HuH-7.5 (cell line): ENCODE measurements at regions not wholly inside any gene's neighbourhood (a gene's known extent, or its start where the extent isn't known, plus 50 kb on each side); places are given as distances from the start of the nearest gene placed in this dataset.
"Not testable (repeated sequence)": the region's sequence is repeated elsewhere in the genome, so short reads cannot be mapped to it uniquely, and the experiment has no call there.

Experiments used
- DNase-seq: peaks from one replicate; pipeline ENCODE4 v3.0.0; 2011; ENCODE audit warnings: low spot score

DNA sequence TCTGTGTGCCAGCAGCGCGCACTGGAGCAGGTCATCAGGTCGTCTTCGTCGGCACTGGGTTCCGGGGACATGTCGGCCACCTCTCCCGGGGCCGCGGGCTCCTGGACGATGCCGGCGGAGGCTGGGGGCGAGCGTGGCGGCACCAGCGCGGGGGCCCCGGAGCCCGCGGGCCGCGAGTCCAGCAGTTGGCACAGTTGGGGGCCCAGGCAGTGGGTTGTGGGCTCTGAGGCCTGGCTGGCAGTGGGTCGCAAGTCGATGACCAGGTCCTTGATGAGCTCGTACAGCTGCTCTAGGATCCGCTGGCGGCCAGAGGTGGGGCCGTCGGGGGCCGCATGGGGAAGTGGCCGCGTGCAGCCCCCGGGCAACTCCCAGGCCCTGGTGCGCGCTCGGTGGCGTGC lies 300.5 kb downstream of the CCDC74A start:
- no peak for DNase-seq

DNA sequence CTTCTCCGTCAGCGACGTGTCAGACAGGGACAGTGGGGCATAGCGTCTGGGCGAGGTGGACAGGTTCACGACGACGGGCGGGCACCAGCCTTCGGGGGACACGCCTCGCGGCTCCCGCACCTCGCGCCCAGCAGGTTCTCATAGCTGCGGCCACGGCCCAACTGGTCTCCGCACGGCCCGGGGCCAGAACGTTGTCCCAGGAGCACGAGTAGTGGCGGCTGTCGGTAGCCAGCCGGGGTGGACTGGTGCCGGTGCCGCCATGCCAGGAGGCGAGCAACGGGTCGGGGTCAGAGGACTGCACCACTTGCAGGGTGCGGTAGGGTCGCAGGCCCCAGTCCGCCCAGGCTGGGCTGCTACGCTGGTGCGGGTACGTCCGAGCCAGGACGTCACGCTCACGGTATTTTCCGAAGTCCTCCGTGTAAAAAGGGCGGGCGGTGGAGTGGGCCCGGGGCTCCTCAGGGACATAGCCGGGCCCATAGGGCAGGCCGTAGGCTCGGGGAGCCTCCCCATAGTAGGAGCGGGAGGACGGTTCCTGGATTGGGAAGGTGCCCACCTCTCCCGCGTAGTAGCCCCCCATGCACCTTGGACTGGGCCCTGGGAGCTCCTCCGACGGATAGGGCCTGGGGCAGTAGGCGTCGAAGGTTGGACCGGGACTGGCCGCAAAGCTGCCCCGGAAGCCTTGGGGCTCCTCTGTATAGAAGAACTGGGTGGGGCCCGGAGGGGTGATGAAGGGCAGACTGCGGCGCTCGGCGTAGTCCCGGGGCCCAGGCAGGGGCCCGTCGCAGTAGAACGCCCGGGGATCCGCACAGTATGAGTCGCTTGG lies 301.2 kb downstream of the CCDC74A start:
- DNase-seq, result not testable (repeated sequence)

DNA sequence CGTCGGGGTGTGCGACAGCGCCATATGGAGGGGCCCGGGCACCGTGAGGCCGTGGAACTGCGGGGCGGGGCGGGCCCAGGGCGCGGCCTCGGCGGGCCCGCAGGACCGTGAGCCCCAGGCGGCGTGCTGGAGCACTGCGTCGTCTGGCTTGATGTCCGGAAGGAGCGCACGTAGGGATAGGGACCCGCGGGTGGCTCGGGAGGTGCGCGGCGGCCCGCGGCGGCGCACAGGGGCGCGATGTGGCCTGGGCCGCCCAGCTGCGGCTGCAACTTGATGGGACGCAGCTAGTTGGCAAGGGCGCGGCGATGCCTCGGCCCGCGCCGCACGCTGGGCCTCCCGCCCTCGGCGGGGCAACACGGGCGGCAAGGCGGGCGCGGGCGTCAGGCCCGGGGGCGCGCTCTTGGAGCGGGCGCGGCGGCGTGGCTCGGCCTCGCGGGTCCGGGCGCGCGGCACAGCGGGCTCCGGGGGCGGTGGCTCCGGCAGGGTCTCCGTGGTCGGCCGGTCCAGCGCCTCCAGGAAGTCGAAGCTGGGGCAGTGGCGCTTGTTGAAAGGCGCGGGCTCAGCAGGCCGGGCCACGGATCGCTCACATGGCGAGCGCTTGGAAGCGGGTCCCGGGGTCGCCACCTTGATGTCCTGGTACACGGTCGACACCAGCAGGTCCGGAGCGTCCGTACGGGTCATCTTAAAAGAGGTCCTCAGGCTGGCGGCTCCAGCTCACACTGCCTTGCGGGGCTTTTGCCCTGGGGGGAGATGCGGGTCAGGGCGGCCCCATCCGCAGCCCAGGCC lies 302.0 kb downstream of the CCDC74A start:
- not testable (repeated sequence) for DNase-seq

DNA sequence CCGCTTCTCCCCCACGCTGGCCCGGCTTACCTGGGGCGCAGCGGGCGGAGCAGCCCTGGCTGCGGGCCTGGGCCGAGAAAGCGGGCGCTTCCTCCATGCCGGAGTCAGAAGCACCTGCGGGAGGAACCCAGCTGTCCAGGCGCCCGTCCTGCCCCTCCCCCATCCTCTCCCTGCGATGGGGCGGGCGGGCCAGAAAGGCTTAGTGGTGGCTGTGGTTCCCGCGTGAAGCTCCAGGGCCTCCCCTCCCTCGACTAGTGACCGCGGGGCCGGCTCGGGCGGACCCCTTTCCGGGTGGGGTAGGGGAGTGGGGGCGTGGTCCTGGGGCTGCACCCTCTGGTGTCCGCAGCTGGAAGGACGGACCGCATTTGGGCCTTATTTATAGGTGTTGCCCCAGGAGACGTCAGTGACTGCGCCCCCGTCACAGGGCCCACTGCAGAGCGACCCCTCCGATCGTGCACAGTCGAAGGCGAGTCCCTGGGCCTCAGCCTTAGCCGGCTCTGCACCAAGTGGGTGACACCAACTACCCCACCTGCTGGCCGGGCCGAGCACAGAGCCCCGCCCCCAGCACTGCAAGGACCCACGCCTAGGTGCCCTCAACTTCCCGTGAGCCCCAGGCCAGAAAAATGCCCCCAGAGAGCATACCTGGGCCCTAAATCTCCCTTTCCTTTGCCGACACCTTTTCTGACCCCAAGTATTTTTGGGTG lies 302.7 kb downstream of the CCDC74A start:
- not testable (repeated sequence) for DNase-seq

DNA sequence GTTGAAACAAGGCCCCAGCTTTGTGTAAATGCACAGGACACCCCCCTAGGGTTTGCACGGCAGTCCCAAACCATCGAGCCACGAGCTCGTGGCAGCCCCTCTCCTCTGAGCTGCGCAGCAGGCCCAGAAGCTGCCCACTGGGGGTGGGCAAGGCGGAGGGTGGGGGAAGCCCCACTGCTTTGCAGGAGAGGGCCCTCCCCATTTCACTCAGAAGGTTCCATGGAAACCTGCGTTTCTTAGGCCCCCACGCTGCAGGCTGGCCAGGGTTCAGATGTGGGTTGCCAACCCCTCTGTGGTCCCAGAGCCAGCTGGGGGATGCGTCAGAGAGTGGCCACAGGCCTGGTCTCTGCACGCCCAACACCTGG lies 303.2 kb downstream of the CCDC74A start:
- not testable (repeated sequence) for DNase-seq

DNA sequence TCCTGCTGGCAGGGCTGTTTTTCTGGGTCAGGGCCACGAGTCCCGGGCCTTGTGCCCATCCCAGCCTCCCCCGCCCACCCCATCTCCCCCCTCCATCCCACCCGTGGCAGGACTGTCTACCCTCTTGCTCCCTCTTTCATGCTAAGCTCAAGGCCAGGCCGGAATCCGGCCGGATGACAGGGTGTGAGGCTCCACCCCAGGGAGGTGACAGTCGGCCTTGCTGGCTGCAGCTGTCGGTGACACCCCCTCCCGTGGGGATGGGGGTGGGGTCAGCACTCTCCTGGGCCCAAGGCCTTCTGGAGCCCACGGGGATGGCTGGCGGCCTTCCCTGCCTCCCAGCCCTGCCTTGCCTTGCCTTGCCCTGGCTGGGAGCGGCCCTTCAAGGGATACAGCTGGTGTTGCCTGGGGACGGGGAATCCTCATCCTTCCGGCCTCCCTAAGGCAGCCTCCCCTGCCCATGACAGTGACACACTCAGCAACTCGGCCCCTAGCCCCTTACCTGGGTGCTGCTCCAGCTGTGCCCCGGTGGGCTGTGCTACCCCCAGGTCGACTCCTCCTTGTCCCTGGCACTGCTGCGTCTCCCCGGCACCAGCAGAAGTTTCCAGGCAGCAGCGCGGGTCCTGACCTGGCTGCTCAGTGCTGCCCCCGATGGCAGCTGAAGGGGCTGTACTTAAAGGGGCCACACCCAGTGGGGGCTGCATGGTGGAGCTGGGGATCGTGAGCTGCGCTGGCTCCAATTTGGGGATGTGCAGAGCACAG lies 303.9 kb downstream of the CCDC74A start:
- peak; percentile 39 for DNase-seq

DNA sequence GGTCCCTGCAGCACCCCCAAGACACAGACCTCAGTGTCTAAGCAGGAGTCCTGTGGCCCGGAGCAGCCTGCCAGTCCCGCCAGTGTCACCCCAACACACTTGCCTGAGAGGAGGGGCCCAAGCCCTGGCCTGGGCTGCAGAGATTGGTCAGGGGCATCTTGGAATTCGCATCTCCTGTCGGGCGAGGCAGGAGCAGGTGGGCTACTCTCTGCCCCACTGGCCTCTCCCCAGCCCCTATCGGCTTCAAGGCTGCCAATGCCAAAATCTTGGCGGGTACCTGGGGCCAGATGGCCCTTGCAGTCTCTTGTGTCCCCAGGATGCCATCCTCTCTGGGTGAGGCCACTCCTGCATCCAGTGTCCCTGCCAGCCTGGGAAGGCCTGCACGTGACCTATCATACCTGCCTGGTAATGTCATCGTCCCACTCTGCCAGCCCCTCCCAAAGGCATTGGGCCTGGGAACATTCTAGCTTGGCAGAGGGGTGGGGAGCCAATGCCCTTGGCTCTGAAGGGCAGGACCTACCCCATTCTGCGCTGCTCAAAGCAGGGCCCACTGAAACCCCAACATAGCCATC lies 304.6 kb downstream of the CCDC74A start:
- DNase-seq, result not testable (repeated sequence)

DNA sequence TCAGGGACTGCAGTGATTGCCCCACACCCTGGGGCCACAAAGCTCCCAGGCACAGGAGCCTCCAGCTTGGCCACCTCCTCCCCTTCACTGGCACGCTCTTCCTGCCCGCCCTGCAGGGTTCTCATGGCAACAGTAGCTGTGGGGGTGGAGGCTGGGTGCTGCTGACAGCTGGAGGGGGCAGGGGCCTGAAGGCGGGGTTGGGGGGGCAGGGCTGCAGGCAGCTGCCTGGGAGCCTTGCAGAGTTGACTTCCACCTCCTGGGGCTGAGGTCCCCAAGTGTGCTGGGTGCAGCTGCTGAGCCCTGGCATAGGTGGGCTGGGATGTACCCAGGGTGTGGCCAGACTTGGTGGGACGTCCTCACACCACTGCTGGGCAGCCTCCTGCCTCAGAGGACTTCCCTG lies 305.2 kb downstream of the CCDC74A start:
- DNase-seq, result not testable (repeated sequence)

DNA sequence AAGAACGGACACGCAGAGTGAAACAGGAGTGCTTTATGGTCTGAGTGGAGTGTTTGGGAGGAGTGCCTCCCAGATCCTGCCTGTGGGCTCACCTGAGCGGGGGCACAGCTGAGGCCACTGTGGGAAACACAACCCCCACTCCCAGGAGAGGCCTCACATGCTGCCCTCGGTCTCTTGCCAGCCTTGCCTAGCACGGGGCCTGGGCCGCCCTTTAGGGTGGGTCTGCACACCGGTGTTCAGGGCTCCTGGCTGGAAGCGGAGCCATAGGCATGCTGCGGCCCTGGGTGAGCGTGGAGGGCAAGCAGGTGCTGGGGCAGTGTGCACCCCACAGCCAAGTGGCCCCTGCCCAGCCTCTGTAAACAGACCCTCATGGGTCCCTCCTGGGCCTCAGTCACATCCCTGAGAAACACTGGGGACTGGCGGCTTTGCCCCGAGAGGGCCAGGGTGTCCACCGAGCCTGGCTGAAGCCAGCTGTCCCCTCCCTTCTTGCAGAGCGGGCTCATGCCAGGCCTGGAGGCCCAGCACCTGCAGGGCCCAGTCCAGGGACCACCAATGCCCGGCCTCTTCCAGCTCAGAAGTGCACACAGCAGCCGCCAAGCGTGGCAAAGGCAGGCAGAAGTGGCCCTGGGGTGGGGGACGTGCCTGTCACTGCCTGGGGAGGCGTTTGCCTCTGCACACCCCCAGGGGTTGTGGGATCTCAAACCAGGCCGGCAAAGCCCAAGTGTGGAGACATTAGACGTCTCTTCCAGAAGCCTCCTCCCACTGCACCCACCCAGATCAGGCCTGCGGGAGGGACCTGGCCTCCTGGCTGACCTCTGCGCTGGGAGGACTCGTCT lies 305.9 kb downstream of the CCDC74A start:
- not testable (repeated sequence) for DNase-seq

DNA sequence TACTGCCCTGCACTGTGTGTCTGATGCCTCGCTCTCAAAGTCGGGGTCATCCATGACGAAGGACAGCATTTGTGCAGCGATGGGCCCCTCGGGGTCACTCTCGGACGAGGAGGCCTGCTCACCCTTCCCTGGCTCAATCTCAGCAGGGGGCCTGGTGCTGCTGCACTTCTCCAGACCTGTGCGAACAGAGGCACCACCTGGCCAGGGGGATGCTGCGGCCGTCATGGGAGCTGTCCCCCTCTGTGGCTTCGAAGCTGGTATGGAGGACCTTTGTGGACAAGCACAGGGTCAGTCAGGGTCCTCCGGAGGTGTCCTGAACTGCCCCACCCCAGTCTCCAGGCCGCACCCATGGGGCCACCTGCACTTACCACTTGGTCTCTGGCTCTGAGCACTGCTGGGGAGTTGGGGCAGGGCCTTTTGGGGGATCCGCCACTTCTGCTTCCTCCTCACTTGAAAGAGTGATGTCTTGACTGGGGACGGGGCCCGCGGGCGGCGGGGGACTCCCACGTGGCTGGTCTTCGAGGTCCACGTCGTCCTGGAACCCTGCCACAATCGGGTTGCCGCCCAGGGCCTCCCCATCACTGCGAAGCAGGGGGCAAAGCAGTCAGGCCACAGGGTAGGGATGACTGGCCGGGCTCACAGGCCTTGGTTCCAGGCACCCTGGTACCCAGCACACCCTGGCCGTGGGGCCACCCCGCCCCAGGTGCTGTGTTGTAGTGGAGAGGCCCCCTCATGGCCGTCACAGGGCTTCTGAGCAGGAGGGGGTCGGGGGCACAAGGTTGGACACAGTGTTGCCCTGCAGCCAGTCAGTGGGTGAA lies 306.7 kb downstream of the CCDC74A start:
- not testable (repeated sequence) for DNase-seq

DNA sequence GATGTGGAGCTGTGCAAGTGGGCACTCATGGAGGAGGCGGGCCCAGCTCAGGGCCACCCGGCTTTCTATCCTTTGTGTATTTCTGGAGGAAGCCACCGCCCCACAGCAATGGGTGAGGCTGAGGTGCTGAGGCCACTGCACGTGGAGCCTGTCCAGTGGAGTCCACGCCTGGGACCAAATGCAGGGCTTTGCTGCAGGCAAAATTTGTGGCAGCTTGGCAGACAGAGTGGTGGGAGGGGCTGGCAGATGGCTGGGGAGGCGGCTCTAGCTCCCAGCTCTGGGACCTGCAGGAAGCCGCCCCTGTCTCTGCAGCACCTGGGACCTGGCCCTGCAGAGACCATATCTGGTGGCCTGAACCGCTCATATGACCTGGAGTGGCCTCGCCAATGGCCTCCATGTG lies 307.3 kb downstream of the CCDC74A start:
- DNase-seq, result not testable (repeated sequence)

DNA sequence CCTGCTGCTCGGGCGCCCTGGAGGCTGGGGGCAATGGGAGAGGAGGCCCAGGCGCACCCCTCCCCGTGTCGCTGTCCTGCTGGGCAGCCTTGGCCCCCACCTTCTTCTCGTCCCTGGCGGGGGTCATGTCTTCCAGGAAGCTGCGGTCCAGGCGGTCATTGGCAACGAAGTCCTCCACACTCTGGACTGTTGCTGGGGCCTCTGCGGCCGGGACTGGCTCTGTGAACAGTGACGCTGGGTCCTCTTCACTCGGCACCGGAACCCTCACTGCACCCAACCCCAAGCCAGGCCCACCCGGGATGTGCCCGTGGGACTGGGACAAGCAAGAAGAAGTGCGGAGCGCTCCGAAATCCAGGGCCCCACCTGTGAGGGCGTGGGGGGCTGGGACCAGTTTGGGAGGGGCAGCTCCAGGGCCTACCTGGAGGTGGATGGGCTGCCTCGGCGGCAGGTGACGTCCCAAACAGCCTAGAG lies 308.0 kb downstream of the CCDC74A start:
- DNase-seq, result no peak

DNA sequence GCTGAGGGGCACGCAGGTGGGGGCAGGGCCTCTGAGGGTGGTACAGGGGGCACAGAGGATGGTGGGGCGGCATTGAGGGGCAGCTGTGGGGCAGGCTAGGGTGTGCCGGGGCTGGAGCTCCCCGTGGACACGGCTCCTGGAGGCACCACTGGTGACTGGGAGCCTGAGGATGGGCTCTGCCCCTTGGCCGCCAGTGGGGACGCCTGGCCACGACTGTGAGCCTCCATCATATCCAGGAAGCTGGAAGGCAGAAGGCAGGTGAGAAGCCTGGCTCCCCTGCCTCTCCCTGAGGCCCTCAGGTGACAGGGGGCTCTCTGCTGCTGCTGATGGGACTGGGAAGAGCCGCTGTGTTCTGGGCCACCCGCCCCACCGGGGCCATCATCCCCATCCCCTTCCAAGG lies 308.4 kb downstream of the CCDC74A start:
- DNase-seq, result not testable (repeated sequence)

DNA sequence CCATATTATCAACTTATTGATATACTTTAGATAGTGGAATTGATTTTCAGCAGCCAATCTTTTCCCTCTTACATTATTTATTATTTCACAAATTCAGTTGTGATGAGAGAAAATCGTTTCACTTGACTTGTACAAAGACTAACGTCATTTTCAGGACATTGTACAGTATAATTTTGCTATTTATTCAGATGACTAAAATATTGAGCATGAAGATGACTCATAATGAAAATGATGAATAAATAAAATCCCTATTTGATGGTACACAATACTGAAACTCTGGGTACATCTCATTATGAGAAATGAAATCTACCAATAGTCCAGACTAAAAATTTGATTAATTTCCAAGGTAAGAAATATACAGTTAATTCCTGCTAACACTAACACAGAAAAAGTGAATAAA lies 316.4 kb downstream of the CCDC74A start:
- DNase-seq, result not testable (repeated sequence)

DNA sequence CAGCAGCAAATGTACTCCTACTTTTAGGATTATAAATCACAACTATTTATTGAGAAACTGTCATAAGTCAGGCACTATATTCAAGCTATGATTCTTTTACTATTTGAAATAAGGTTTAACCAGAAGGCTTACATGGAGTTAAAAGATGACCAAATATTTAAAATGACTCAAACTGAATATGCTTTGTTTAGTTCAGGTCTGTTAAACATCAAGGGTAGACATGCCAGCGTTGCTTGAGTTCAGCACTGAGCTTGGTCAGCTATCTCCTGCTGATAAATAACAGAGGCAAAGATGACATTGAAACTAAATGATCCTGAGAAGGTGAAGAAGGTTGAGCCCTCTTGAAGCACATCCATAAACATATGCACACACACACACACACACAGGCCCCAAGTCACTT lies 305.6 kb downstream of the ANKRD30BL start:
- not testable (repeated sequence) for DNase-seq

DNA sequence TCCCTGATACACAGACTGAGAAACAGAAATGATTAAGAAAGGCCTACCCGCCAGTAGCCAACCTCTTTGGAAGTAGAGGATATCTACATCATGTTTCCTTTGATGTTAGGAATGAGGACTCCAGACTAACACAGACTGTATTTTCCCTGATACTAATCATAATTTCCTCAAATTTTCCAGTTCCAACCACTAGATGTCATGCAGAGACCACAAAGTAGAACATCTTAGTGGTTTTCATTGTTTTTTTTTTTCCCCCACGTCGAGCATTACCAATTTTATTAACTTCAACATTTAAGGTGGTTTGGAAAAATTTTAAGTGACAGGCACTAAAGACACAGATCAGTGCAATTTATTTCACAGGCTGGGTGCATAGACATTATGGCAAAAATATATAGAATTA lies 303.6 kb downstream of the ANKRD30BL start:
- not testable (repeated sequence) for DNase-seq
